H9 (cell line): ENCODE measurements at regions not wholly inside any gene's neighbourhood (a gene's known extent, or its start where the extent isn't known, plus 50 kb on each side); places are given as distances from the start of the nearest gene placed in this dataset.
"Not testable (repeated sequence)": the region's sequence is repeated elsewhere in the genome, so short reads cannot be mapped to it uniquely, and the experiment has no call there.

Experiments
- DNase-seq: peaks from one replicate; pipeline ENCODE4 v3.0.0-alpha.2; 2017
- H2AFZ ChIP-seq: one replicate; pipeline ENCODE4 v1.6.1; 2013; ENCODE audit warnings: mild to moderate bottlenecking, low read length, control low read depth, moderate library complexity
- H2AK5ac ChIP-seq: 2 replicates; pipeline ENCODE4 v1.6.1; 2013; ENCODE audit warnings: low read length, control low read depth, mixed read lengths; ENCODE audit not compliant: insufficient read length
- H2BK120ac ChIP-seq: one replicate; pipeline ENCODE4 v1.6.1; 2013; ENCODE audit warnings: low read depth, mild to moderate bottlenecking, low read length, control low read depth, inconsistent platforms; ENCODE audit not compliant: poor library complexity, severe bottlenecking
- H2BK12ac ChIP-seq: 2 replicates; pipeline ENCODE4 v1.6.1; 2013; ENCODE audit warnings: low read length, control low read depth, mixed read lengths, low read depth; ENCODE audit not compliant: insufficient read length
- H2BK15ac ChIP-seq: 2 replicates; pipeline ENCODE4 v1.6.1; 2013; ENCODE audit warnings: low read depth, low read length, control low read depth
- H2BK20ac ChIP-seq: one replicate; pipeline ENCODE4 v1.6.1; 2013; ENCODE audit warnings: low read depth, mild to moderate bottlenecking, low read length, control low read depth, inconsistent platforms; ENCODE audit not compliant: poor library complexity, severe bottlenecking
- H2BK5ac ChIP-seq: 2 replicates; pipeline ENCODE4 v1.6.1; 2013; ENCODE audit warnings: low read length, control low read depth, mixed read lengths; ENCODE audit not compliant: insufficient read length
- H3K14ac ChIP-seq: 2 replicates; pipeline ENCODE4 v1.6.1; 2013; ENCODE audit warnings: low read length, control low read depth; ENCODE audit not compliant: insufficient read depth
- H3K18ac ChIP-seq: 2 replicates; pipeline ENCODE4 v1.6.1; 2013; ENCODE audit warnings: low read depth, mild to moderate bottlenecking, mixed read lengths, low read length, control low read depth; ENCODE audit not compliant: insufficient read length
- H3K23ac ChIP-seq: 2 replicates; pipeline ENCODE4 v1.6.1; 2013; ENCODE audit warnings: low read length, control low read depth, mixed read lengths, low read depth; ENCODE audit not compliant: insufficient read length
- H3K23me2 ChIP-seq: 2 replicates; pipeline ENCODE4 v1.6.1; 2013; ENCODE audit warnings: low read depth, mild to moderate bottlenecking, mixed read lengths, low read length, control low read depth; ENCODE audit not compliant: insufficient read length, poor library complexity, severe bottlenecking
- H3K27ac ChIP-seq: 2 replicates; pipeline ENCODE4 v1.5.1; 2013; ENCODE audit warnings: low read length, control low read depth, mixed read lengths, low read depth; ENCODE audit not compliant: insufficient read length
- H3K27me3 ChIP-seq: 2 replicates; pipeline ENCODE4 v1.6.1; 2013; ENCODE audit warnings: low read length, control low read depth, inconsistent platforms; ENCODE audit not compliant: insufficient read depth
- H3K4ac ChIP-seq: 2 replicates; pipeline ENCODE4 v1.6.1; 2013; ENCODE audit warnings: low read depth, mild to moderate bottlenecking, control low read depth, inconsistent platforms, low read length, moderate library complexity
- H3K4me1 ChIP-seq: 2 replicates; pipeline ENCODE4 v1.6.1; 2013; ENCODE audit warnings: low read length, control low read depth, inconsistent platforms; ENCODE audit not compliant: insufficient read depth
- H3K4me2 ChIP-seq: 2 replicates; pipeline ENCODE4 v1.6.1; 2013; ENCODE audit warnings: low read length, control low read depth, mixed read lengths; ENCODE audit not compliant: insufficient read length, insufficient read depth
- H3K56ac ChIP-seq: 2 replicates; pipeline ENCODE4 v1.6.1; 2013; ENCODE audit warnings: low read depth, mild to moderate bottlenecking, mixed read lengths, low read length, control low read depth; ENCODE audit not compliant: insufficient read length
- H3K79me1 ChIP-seq: 2 replicates; pipeline ENCODE4 v1.6.1; 2013; ENCODE audit warnings: low read depth, mild to moderate bottlenecking, moderate library complexity, low read length, control low read depth, inconsistent platforms; ENCODE audit not compliant: insufficient read depth, poor library complexity, severe bottlenecking
- H3K79me2 ChIP-seq: 2 replicates; pipeline ENCODE4 v1.6.1; 2013; ENCODE audit warnings: low read length, control low read depth, inconsistent platforms; ENCODE audit not compliant: insufficient read depth
- H3K9ac ChIP-seq: 2 replicates; pipeline ENCODE4 v1.6.1; 2013; ENCODE audit warnings: low read length, control low read depth, mixed read lengths; ENCODE audit not compliant: insufficient read length; ENCODE audit errors: extremely low read depth
- H3K9me3 ChIP-seq: one replicate; pipeline ENCODE4 v1.6.1; 2013; ENCODE audit warnings: low read depth, low read length, inconsistent platforms; ENCODE audit not compliant: control insufficient read depth
- H3T11ph ChIP-seq: one replicate; pipeline ENCODE4 v1.6.1; 2013; ENCODE audit warnings: mild to moderate bottlenecking, low read length, control low read depth, inconsistent platforms
- H4K20me1 ChIP-seq: one replicate; pipeline ENCODE4 v1.6.1; 2013; ENCODE audit not compliant: control insufficient read depth, insufficient read length, insufficient read depth
- H4K5ac ChIP-seq: 2 replicates; pipeline ENCODE4 v1.6.1; 2013; ENCODE audit warnings: low read depth, mild to moderate bottlenecking, mixed read lengths, low read length, control low read depth; ENCODE audit not compliant: insufficient read length
- H4K8ac ChIP-seq: replicated peaks from 2 replicates; pipeline ENCODE4 v1.6.1; 2013; ENCODE audit warnings: low read length, control low read depth, mixed read lengths, low read depth; ENCODE audit not compliant: insufficient read length
- H4K91ac ChIP-seq: 2 replicates; pipeline ENCODE4 v1.6.1; 2013; ENCODE audit warnings: low read depth, mild to moderate bottlenecking, moderate library complexity, mixed read lengths, low read length, control low read depth; ENCODE audit not compliant: insufficient read length
- H3K27ac Mint-ChIP-seq, 3 experiments: 2 replicates in 2 of 3; 3 replicates in 1 of 3; pipeline ENCODE4 v1.8.0; 2020 to 2021; ENCODE audit warnings: mixed read lengths in 3 of 3, mild to moderate bottlenecking in 1 of 3, moderate library complexity in 1 of 3
- H3K27me3 Mint-ChIP-seq: 2 replicates; pipeline ENCODE4 v1.8.0; 2021; ENCODE audit warnings: low read depth, mild to moderate bottlenecking, moderate library complexity, mixed read lengths
- H3K36me3 Mint-ChIP-seq, 3 experiments: 2 replicates in 2 of 3; 3 replicates in 1 of 3; pipeline ENCODE4 v1.8.0; 2020 to 2021; ENCODE audit warnings: low read depth in 3 of 3, mixed read lengths in 3 of 3; ENCODE audit not compliant: insufficient read depth in 1 of 3
- H3K4me1 Mint-ChIP-seq, 2 experiments: 2 replicates each; pipeline ENCODE4 v1.8.0; 2020; ENCODE audit warnings: mixed read lengths in 2 of 2
- H3K4me3 Mint-ChIP-seq, 2 experiments: 2 replicates in 1 of 2; 3 replicates in 1 of 2; pipeline ENCODE4 v1.8.0; 2020 to 2021; ENCODE audit warnings: mild to moderate bottlenecking in 2 of 2, mixed read lengths in 2 of 2, moderate library complexity in 1 of 2
- H3K9me3 Mint-ChIP-seq, 2 experiments: 2 replicates in 1 of 2; 3 replicates in 1 of 2; pipeline ENCODE4 v1.8.0; 2020; ENCODE audit warnings: mild to moderate bottlenecking in 2 of 2, mixed read lengths in 2 of 2, moderate library complexity in 1 of 2
- WGBS: extraction: QIAGEN DNeasy Blood & Tissue Kit; methylation state at CpG from one replicate; pipeline ENCODE4 v1.1.7; 2013; ENCODE audit warnings: missing lambda C conversion rate, low lambda C conversion rate, mixed read lengths; ENCODE audit not compliant: insufficient read length; ENCODE audit errors: extremely low coverage; 5-methylcytosine and 5-hydroxymethylcytosine counted together
- TF ChIP-seq, protein P1 (sequence below): fragments of 200-600 bp; sonication (generic); conservative IDR thresholded peaks from 3 replicates; pipeline ENCODE4 v1.8.0; 2021; ENCODE audit warnings: antibody characterized with exemption, mild to moderate bottlenecking

DNA sequence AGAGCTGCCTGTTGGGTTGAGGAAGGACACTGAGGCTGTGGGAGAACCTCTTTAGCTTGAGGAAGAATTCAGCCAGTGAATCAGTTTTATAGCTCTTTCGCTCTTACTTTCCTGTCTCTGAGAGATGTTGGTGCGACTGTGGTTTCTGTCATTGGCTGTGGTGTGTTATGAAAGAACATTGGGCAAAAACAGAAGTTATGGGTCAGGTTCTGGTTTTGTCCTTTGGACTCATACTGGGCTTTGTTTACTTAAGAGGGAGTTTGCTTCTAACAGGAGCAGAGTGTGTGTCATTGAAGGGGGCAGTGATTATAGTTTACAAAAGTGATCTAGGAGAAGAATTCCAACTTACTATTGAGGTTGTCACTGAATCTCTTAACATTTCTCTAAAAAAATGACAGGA, 97.0 kb downstream of the TLR5 start:
- H3K27ac Mint-ChIP-seq = no peak overlapping the region
- H3K4me1 ChIP-seq = peaks cover 6% of the 10 kb centered on the region; the same call in 1 of the 2 replicates
- no CpG with 5 or more reads among the region's 2 CpGs for WGBS
- H3K4ac ChIP-seq = no peak overlapping the region
- H3K79me2 ChIP-seq = no peaks in the 10 kb centered on the region
- H4K20me1 ChIP-seq = peaks cover 2% of the 10 kb centered on the region
- H3K18ac ChIP-seq = no peak overlapping the region
- peaks cover 27 to 31% of the 10 kb centered on the region in 2 experiments for H3K9me3 Mint-ChIP-seq
- H2AFZ ChIP-seq = no peak overlapping the region
- no peaks in the 10 kb centered on the region for H3K23me2 ChIP-seq
- no peak overlapping the region for H3K23ac ChIP-seq
- H3K9ac ChIP-seq = no peak overlapping the region
- no peak overlapping the region for H3K4me3 Mint-ChIP-seq
- TF ChIP-seq, protein P1, sequence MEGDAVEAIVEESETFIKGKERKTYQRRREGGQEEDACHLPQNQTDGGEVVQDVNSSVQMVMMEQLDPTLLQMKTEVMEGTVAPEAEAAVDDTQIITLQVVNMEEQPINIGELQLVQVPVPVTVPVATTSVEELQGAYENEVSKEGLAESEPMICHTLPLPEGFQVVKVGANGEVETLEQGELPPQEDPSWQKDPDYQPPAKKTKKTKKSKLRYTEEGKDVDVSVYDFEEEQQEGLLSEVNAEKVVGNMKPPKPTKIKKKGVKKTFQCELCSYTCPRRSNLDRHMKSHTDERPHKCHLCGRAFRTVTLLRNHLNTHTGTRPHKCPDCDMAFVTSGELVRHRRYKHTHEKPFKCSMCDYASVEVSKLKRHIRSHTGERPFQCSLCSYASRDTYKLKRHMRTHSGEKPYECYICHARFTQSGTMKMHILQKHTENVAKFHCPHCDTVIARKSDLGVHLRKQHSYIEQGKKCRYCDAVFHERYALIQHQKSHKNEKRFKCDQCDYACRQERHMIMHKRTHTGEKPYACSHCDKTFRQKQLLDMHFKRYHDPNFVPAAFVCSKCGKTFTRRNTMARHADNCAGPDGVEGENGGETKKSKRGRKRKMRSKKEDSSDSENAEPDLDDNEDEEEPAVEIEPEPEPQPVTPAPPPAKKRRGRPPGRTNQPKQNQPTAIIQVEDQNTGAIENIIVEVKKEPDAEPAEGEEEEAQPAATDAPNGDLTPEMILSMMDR = no peak
- no peak overlapping the region for H2BK15ac ChIP-seq
- no peak overlapping the region for H3K14ac ChIP-seq
- no peak overlapping the region for H2BK5ac ChIP-seq
- H4K91ac ChIP-seq = no peak overlapping the region
- no peak overlapping the region for H3T11ph ChIP-seq
- peaks cover 5 to 10% of the 10 kb centered on the region in 2 experiments for H3K4me1 Mint-ChIP-seq
- H2BK20ac ChIP-seq = no peak overlapping the region
- peaks cover 33 to 53% (median 40%) of the 10 kb centered on the region in 3 experiments for H3K36me3 Mint-ChIP-seq
- peaks cover 12% of the 10 kb centered on the region for H3K9me3 ChIP-seq
- no peak overlapping the region for H2AK5ac ChIP-seq
- no peaks in the 10 kb centered on the region; the same call in 1 of the 2 replicates for H3K27me3 Mint-ChIP-seq
- no peak overlapping the region for H3K4me2 ChIP-seq
- no peaks in the 10 kb centered on the region for H3K27me3 ChIP-seq
- no peak overlapping the region for H2BK12ac ChIP-seq
- H3K56ac ChIP-seq = no peak overlapping the region
- H4K8ac ChIP-seq = no peak overlapping the region
- H3K79me1 ChIP-seq = no peaks in the 10 kb centered on the region
- no peak overlapping the region for H4K5ac ChIP-seq
- H3K27ac ChIP-seq = no peak overlapping the region
- DNase-seq = no peak
- H2BK120ac ChIP-seq = no peak overlapping the region

DNA sequence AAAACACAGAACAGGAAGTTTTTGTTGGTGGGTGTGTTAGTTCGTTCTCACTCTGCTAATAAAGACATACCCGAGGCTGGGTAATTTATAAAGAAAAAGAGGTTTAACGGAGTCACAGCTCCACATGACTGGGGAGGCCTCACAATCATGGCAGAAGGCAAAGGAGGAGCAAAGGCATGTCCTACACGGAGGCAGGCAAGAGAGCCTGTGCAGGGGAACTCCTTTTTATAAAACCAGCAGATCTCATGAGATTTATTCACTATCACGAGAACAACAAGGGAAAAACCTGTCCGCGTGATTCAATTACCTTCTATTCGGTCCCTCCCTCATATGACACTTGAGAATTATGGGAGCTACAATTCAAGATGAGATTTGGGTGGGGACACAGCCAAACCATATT, 96.6 kb downstream of the TLR5 start:
- H3K9me3 ChIP-seq = peaks cover 12% of the 10 kb centered on the region
- H3K23me2 ChIP-seq, H4K8ac ChIP-seq, H2AFZ ChIP-seq, H3K27ac Mint-ChIP-seq, H3K79me1 ChIP-seq, H2BK5ac ChIP-seq, H3K27me3 Mint-ChIP-seq, H3K27me3 ChIP-seq, H4K20me1 ChIP-seq, H3K56ac ChIP-seq, H3K4ac ChIP-seq, H2BK120ac ChIP-seq, H4K5ac ChIP-seq, H3K27ac ChIP-seq, H2BK15ac ChIP-seq, H3K4me1 ChIP-seq, H3K4me1 Mint-ChIP-seq, H3K18ac ChIP-seq, H3K9ac ChIP-seq, H2AK5ac ChIP-seq, H3K23ac ChIP-seq, DNase-seq, H3K4me2 ChIP-seq, H3K4me3 Mint-ChIP-seq, H3K79me2 ChIP-seq, H2BK20ac ChIP-seq, H4K91ac ChIP-seq, H3T11ph ChIP-seq, H2BK12ac ChIP-seq, H3K14ac ChIP-seq: not testable (repeated sequence)
- H3K36me3 Mint-ChIP-seq = peaks cover 33 to 56% (median 40%) of the 10 kb centered on the region in 3 experiments
- no CpG with 5 or more reads among the region's 8 CpGs for WGBS
- peaks cover 27 to 31% of the 10 kb centered on the region in 2 experiments for H3K9me3 Mint-ChIP-seq
